Neuron (in vitro differentiated cells): ENCODE measurements at regions not wholly inside any gene's neighbourhood (a gene's known extent, or its start where the extent isn't known, plus 50 kb on each side); places are given as distances from the start of the nearest gene placed in this dataset.

Experiments
- H2AFZ ChIP-seq: one replicate; pipeline ENCODE4 v1.6.1; 2013; ENCODE audit warnings: low read depth, mild to moderate bottlenecking, inconsistent platforms, low read length, moderate library complexity
- H3K27me3 ChIP-seq: one replicate; pipeline ENCODE4 v1.6.1; 2013; ENCODE audit warnings: low read length; ENCODE audit not compliant: insufficient read depth
- H3K36me3 ChIP-seq: one replicate; pipeline ENCODE4 v1.6.1; 2013; ENCODE audit warnings: low read length; ENCODE audit not compliant: insufficient read depth
- H3K4me1 ChIP-seq: one replicate; pipeline ENCODE4 v1.6.1; 2013; ENCODE audit warnings: low read length; ENCODE audit not compliant: insufficient read depth
- H3K4me3 ChIP-seq: 2 replicates; pipeline ENCODE4 v1.5.1; 2013; ENCODE audit warnings: mild to moderate bottlenecking, low read length, moderate library complexity
- H3K9me3 ChIP-seq: one replicate; pipeline ENCODE4 v1.6.1; 2013; ENCODE audit warnings: low read length

GRCh38 chr2:21303876-21304275, 180.1 kb downstream of the TDRD15 start:
- Histone ChIP-seq H3K4me1 (peaks cover 4% of the 10 kb centered on the region), H3K4me3 (no peak overlapping the region)

GRCh38 chr2:21305581-21305980, 181.8 kb downstream of the TDRD15 start:
- Histone ChIP-seq H3K9me3 (no peaks in the 10 kb centered on the region), H3K4me1 (no peaks in the 10 kb centered on the region), H2AFZ (no peak overlapping the region), H3K4me3 (no peak overlapping the region), H3K36me3 (no peaks in the 10 kb centered on the region), H3K27me3 (no peaks in the 10 kb centered on the region)

More at GRCh38 chr2:21303876-21304275, 180.1 kb downstream of the TDRD15 start:
- Histone ChIP-seq H2AFZ (no peak overlapping the region), H3K9me3 (no peaks in the 10 kb centered on the region), H3K36me3 (no peaks in the 10 kb centered on the region), H3K27me3 (no peaks in the 10 kb centered on the region)

GRCh38 chr2:21306235-21306634, 182.5 kb downstream of the TDRD15 start:
- no peak overlapping the region for H2AFZ ChIP-seq
- H3K27me3 ChIP-seq: no peaks in the 10 kb centered on the region
- H3K36me3 ChIP-seq: no peaks in the 10 kb centered on the region
- no peaks in the 10 kb centered on the region for H3K4me1 ChIP-seq
- H3K4me3 ChIP-seq: no peak overlapping the region
- no peaks in the 10 kb centered on the region for H3K9me3 ChIP-seq

- Histone ChIP-seq H3K36me3 (no peaks in the 10 kb centered on the region), H2AFZ (no peak overlapping the region), H3K4me1 (no peaks in the 10 kb centered on the region), H3K9me3 (no peaks in the 10 kb centered on the region), H3K27me3 (no peaks in the 10 kb centered on the region), H3K4me3 (no peak overlapping the region)
Observed at GRCh38 chr2:21307037-21307436, 183.3 kb downstream of the TDRD15 start.

- Histone ChIP-seq H2AFZ (no peak overlapping the region), H3K4me3 (no peak overlapping the region), H3K27me3 (no peaks in the 10 kb centered on the region), H3K36me3 (no peaks in the 10 kb centered on the region), H3K9me3 (no peaks in the 10 kb centered on the region), H3K4me1 (peaks cover 19% of the 10 kb centered on the region)
Observed at GRCh38 chr2:21310493-21310892, 186.7 kb downstream of the TDRD15 start.

GRCh38 chr2:21314322-21314835, 190.6 kb downstream of the TDRD15 start:
- no peak overlapping the region for H3K4me3 ChIP-seq
- H2AFZ ChIP-seq: no peak overlapping the region
- H3K27me3 ChIP-seq: no peaks in the 10 kb centered on the region
- no peaks in the 10 kb centered on the region for H3K9me3 ChIP-seq
- peaks cover 21% of the 10 kb centered on the region for H3K4me1 ChIP-seq
- H3K36me3 ChIP-seq: no peaks in the 10 kb centered on the region

- no peak overlapping the region for H3K4me3 ChIP-seq
- no peaks in the 10 kb centered on the region for H3K27me3 ChIP-seq
- H3K4me1 ChIP-seq: peaks cover 21% of the 10 kb centered on the region
Observed at GRCh38 chr2:21317131-21317530, 193.4 kb downstream of the TDRD15 start.

GRCh38 chr2:21318263-21318662, 194.5 kb downstream of the TDRD15 start:
- Histone ChIP-seq H3K27me3 (no peaks in the 10 kb centered on the region), H3K4me3 (no peak overlapping the region), H3K9me3 (no peaks in the 10 kb centered on the region), H3K36me3 (no peaks in the 10 kb centered on the region), H2AFZ (no peak overlapping the region), H3K4me1 (peaks cover 21% of the 10 kb centered on the region)

More at GRCh38 chr2:21317131-21317530, 193.4 kb downstream of the TDRD15 start:
- H3K9me3 ChIP-seq: no peaks in the 10 kb centered on the region
- no peak overlapping the region for H2AFZ ChIP-seq
- H3K36me3 ChIP-seq: no peaks in the 10 kb centered on the region

GRCh38 chr2:21326152-21326551, 202.4 kb downstream of the TDRD15 start:
- H3K27me3 ChIP-seq: peaks cover 3% of the 10 kb centered on the region
- H3K4me3 ChIP-seq: no peak overlapping the region
- no peaks in the 10 kb centered on the region for H3K9me3 ChIP-seq
- H3K4me1 ChIP-seq: no peaks in the 10 kb centered on the region
- H2AFZ ChIP-seq: no peak overlapping the region
- no peaks in the 10 kb centered on the region for H3K36me3 ChIP-seq

- Histone ChIP-seq H3K4me3 (no peak overlapping the region), H3K36me3 (no peaks in the 10 kb centered on the region), H3K27me3 (peaks cover 3% of the 10 kb centered on the region), H3K4me1 (peaks cover 5% of the 10 kb centered on the region), H3K9me3 (no peaks in the 10 kb centered on the region), H2AFZ (no peak overlapping the region)
Observed at GRCh38 chr2:21328177-21328576, 204.4 kb downstream of the TDRD15 start.

- Histone ChIP-seq H3K36me3 (no peaks in the 10 kb centered on the region), H2AFZ (no peak overlapping the region), H3K9me3 (no peaks in the 10 kb centered on the region), H3K4me3 (no peak overlapping the region), H3K27me3 (peaks cover 3% of the 10 kb centered on the region), H3K4me1 (peaks cover 11% of the 10 kb centered on the region)
Observed at GRCh38 chr2:21330786-21331391, 207.1 kb downstream of the TDRD15 start.

- Histone ChIP-seq H3K4me3 (no peak overlapping the region), H3K9me3 (no peaks in the 10 kb centered on the region), H3K4me1 (peaks cover 11% of the 10 kb centered on the region)
Observed at GRCh38 chr2:21331625-21332370, 208.0 kb downstream of the TDRD15 start.

GRCh38 chr2:21332993-21333625, 209.3 kb downstream of the TDRD15 start:
- Histone ChIP-seq H3K9me3 (no peaks in the 10 kb centered on the region), H3K4me1 (peaks cover 11% of the 10 kb centered on the region), H3K27me3 (no peaks in the 10 kb centered on the region), H3K4me3 (no peak overlapping the region), H2AFZ (no peak overlapping the region), H3K36me3 (no peaks in the 10 kb centered on the region)

More at GRCh38 chr2:21331625-21332370, 208.0 kb downstream of the TDRD15 start:
- H3K36me3 ChIP-seq: no peaks in the 10 kb centered on the region
- H3K27me3 ChIP-seq: peaks cover 1% of the 10 kb centered on the region
- H2AFZ ChIP-seq: no peak overlapping the region
